GM21360 (cell line): ENCODE measurements at regions not wholly inside any gene's neighbourhood (a gene's known extent, or its start where the extent isn't known, plus 50 kb on each side); places are given as distances from the start of the nearest gene placed in this dataset.

Experiments used
- ATAC-seq: cut with Tn5 transposase; IDR thresholded peaks from one replicate; pipeline ENCODE4 v1.9.1; 2021; ENCODE audit warnings: mild to moderate bottlenecking, moderate library complexity; ENCODE audit not compliant: unreplicated experiment

DNA sequence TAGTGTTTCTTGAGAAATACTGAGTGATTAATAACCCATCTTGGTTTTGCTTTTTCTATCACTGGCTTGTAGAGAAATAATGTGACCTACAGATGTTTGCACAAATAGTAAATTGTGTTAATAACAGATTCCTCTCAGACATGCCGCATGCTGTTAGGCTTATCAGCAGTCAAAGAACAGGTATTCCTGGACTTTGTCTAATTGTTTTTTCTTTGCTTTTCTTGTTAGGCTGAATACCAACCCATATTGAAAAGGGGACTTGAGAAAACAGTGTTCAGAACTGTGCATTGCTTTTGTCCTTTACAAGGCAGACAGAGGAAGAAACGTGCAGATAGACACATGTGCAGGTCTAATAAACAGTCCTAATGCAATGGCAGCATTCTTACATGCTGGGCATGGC, 51.0 kb upstream of the RARB start:
- ATAC-seq, result no peak
